ENCODE measurements at regions not wholly inside any gene's neighbourhood (a gene's known extent, or its start where the extent isn't known, plus 50 kb on each side); places are given as distances from the start of the nearest gene placed in this dataset.

DNA sequence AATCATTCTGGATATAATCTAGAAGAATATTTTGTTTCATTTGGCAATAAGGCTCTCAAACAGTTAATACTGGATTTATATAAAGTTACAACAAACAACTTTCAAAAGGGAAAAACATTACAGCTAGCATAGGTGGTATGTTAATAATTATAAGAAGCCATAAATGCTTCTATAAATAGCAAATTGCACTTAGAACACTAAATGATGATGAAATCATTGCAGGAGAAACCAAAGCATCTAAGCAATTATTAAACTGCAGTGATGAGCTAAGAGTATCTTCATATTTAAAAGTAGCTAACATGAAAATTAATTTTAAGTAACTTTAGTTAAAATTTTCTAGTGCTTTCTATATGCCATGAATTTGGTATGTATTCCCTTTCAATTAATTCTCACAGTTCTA is 189.5 kb downstream of the CENPC start:
- POLR2A ChIA-PET, result no interaction called here

DNA sequence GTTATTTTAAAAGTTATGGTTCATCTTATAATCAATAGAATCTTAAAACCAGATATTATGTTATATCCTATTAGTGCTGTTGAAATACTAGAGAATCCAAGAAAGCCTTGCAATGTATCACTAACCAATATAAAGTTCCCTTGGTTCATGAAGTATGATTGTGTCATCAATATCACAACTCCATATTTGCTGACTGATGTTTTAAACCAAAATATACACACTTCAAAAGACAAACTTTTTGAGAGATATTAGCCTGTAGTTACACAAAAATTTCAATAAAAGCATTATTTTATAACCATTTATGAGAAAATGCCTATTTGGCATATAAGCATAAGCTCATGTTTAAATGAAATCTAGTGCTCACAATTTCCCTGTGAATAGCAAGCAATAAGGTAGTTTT is 198.6 kb downstream of the CENPC start:
- no peak overlapping the region for H3K27ac Mint-ChIP-seq
- H3K4me3 Mint-ChIP-seq, result no peak overlapping the region
- peaks cover 0 to 3% (median 0%) of the 10 kb centered on the region in 5 donors for H3K9me3 Mint-ChIP-seq
- Histone ChIP-seq H3K27ac (ENCODE audit: low read depth, low read length) (no peak overlapping the region), H3K27me3 (ENCODE audit: insufficient read depth, low read length, poor library complexity, severe bottlenecking) (no peaks in the 10 kb centered on the region), H3K36me3 (ENCODE audit: insufficient read depth, low read length) (no peaks in the 10 kb centered on the region), H3K9me3 (ENCODE audit: low read length) (no peaks in the 10 kb centered on the region), H3K4me1 (ENCODE audit: insufficient read depth, low read length) (no peaks in the 10 kb centered on the region), H3K4me3 (ENCODE audit: low read length) (no peak overlapping the region)
- H3K27me3 Mint-ChIP-seq, result peaks cover 0 to 1% of the 10 kb centered on the region in 2 donors
- H3K4me1 Mint-ChIP-seq, result no peaks in the 10 kb centered on the region
- DNase-seq, result no peak
- ChIA-PET POLR2A (no interaction called here), CTCF (no interaction called here)
- no peaks in the 10 kb centered on the region for H3K36me3 Mint-ChIP-seq

More for the DNA sequence above, 189.5 kb downstream of the CENPC start:
- no peaks in the 10 kb centered on the region for H3K36me3 ChIP-seq (ENCODE audit: insufficient read depth, low read length)
- H3K27ac ChIP-seq (ENCODE audit: low read depth, low read length), result no peak overlapping the region
- H3K9me3 ChIP-seq (ENCODE audit: low read length), result no peaks in the 10 kb centered on the region
- no peak overlapping the region for H3K4me3 ChIP-seq (ENCODE audit: low read length)
- Mint-ChIP-seq H3K27ac (no peak overlapping the region), H3K36me3 (no peaks in the 10 kb centered on the region), H3K4me1 (no peaks in the 10 kb centered on the region), H3K9me3 (peaks cover 2 to 9% (median 4%) of the 10 kb centered on the region in 5 donors), H3K27me3 (no peaks in the 10 kb centered on the region), H3K4me3 (no peak overlapping the region)
- no peaks in the 10 kb centered on the region for H3K4me1 ChIP-seq (ENCODE audit: insufficient read depth, low read length)
- no peak for DNase-seq
- H3K27me3 ChIP-seq (ENCODE audit: insufficient read depth, low read length, poor library complexity, severe bottlenecking), result no peaks in the 10 kb centered on the region
- CTCF ChIA-PET, result no interaction called here

DNA sequence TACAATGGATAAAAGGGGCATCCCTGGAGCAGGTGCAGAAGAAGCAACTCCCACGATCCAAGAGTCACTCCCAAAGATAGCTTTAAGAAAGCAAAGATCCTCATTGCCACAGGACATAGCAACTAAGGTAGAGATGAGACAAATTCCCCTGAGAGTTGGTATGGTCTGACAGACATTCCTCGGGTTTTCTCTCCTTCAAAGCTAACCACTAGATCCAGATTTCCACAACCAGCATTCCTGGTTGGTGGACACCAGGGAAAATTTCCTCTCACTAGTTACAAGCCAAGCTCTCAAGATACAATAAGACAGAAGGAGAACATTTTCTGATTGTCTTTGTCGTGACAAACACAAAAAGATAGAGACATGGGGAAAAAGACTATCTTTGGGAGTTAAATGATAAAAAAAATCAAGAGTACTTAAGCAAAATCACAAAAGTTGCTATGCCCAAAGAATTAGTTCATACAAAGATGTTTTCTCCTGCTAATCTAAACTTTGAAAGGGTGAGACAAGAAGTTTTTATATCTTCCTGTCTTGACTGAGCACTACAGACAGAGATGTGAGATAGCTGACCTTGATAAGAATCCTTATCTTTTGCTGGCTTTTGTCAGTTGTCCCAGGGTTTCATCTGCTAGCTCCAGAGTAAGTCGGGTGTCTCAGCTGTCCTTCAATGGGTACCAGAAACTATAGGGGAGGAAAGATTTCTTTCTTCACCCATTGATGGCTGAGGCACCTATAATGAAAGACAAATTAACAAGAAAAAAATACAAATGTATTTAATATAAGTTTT is 200.5 kb downstream of the CENPC start:
- POLR2A ChIA-PET, result no interaction called here
- H3K27ac ChIP-seq (ENCODE audit: low read depth, low read length), result no peak overlapping the region
- H3K27me3 ChIP-seq (ENCODE audit: insufficient read depth, low read length, poor library complexity, severe bottlenecking), result no peaks in the 10 kb centered on the region
- no peak overlapping the region for H3K27ac Mint-ChIP-seq
- H3K9me3 Mint-ChIP-seq, result no peaks in the 10 kb centered on the region
- H3K4me3 ChIP-seq (ENCODE audit: low read length), result no peak overlapping the region
- no peaks in the 10 kb centered on the region for H3K36me3 Mint-ChIP-seq
- H3K27me3 Mint-ChIP-seq, result peaks cover 0 to 1% of the 10 kb centered on the region in 2 donors
- DNase-seq, result no peak
- no peak overlapping the region for H3K4me3 Mint-ChIP-seq
- CTCF ChIA-PET, result interaction anchor here (1.0 kb wide), 1 partner anchor 13 kb away, joined by 3 read pairs; no protein-coding TSS in a partner anchor
- no peaks in the 10 kb centered on the region for H3K36me3 ChIP-seq (ENCODE audit: insufficient read depth, low read length)
- no peaks in the 10 kb centered on the region for H3K4me1 ChIP-seq (ENCODE audit: insufficient read depth, low read length)
- no peaks in the 10 kb centered on the region for H3K9me3 ChIP-seq (ENCODE audit: low read length)
- H3K4me1 Mint-ChIP-seq, result no peaks in the 10 kb centered on the region

DNA sequence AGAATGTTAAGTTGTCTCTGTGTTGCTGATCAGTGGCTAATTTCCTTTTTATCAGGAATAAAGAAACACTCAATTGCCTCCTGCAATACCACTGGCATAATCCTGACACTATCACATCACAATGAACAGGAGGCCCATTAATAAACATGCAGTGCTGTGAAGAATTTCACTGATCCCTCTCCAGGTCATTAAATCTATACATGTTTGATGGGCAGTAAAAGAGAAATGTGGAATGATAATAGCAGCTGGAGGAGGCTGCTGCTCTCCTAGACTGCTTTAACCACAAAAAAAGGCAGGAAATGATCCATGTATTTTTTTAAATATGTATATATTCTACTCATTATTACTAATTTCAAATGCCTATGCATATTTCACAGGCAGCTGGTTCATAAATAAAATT is 202.1 kb downstream of the CENPC start:
- H3K36me3 Mint-ChIP-seq, result no peaks in the 10 kb centered on the region
- Histone ChIP-seq H3K27ac (ENCODE audit: low read depth, low read length) (no peak overlapping the region), H3K9me3 (ENCODE audit: low read length) (no peaks in the 10 kb centered on the region), H3K4me1 (ENCODE audit: insufficient read depth, low read length) (no peaks in the 10 kb centered on the region), H3K27me3 (ENCODE audit: insufficient read depth, low read length, poor library complexity, severe bottlenecking) (no peaks in the 10 kb centered on the region), H3K4me3 (ENCODE audit: low read length) (no peak overlapping the region), H3K36me3 (ENCODE audit: insufficient read depth, low read length) (no peaks in the 10 kb centered on the region)
- H3K27ac Mint-ChIP-seq, result no peak overlapping the region
- peaks cover 0 to 4% of the 10 kb centered on the region in 2 donors for H3K27me3 Mint-ChIP-seq
- ChIA-PET CTCF (no interaction called here), POLR2A (no interaction called here)
- no peaks in the 10 kb centered on the region for H3K9me3 Mint-ChIP-seq
- no peaks in the 10 kb centered on the region for H3K4me1 Mint-ChIP-seq
- DNase-seq, result no peak
- H3K4me3 Mint-ChIP-seq, result no peak overlapping the region

DNA sequence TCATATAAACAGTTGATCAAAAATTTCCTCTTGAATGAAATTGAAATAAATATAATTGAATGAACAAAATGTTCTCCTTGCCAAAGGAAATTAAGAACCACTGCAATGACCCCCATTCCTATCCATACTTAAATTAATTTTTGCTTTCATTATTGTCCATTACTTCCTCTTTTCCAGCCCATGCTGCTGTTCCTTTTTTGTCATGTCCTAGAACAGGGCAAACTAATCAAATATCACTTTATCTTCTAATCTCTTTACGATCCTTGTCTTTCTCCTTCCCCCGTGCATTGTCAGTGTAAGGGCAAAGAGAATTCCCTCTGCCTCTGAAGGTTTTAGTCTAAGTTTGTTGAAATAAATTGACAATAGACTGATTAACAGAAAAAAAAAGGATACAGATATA is 203.0 kb downstream of the CENPC start:
- DNase-seq, result no peak
- Mint-ChIP-seq H3K27ac (no peak overlapping the region), H3K27me3 (peaks cover 0 to 4% of the 10 kb centered on the region in 2 donors), H3K36me3 (no peaks in the 10 kb centered on the region), H3K4me1 (no peaks in the 10 kb centered on the region), H3K9me3 (no peaks in the 10 kb centered on the region), H3K4me3 (no peak overlapping the region)
- H3K4me3 ChIP-seq (ENCODE audit: low read length), result no peak overlapping the region
- POLR2A ChIA-PET, result no interaction called here
- no peaks in the 10 kb centered on the region for H3K27me3 ChIP-seq (ENCODE audit: insufficient read depth, low read length, poor library complexity, severe bottlenecking)
- H3K36me3 ChIP-seq (ENCODE audit: insufficient read depth, low read length), result no peaks in the 10 kb centered on the region
- H3K27ac ChIP-seq (ENCODE audit: low read depth, low read length), result no peak overlapping the region
- CTCF ChIA-PET, result no interaction called here
- no peaks in the 10 kb centered on the region for H3K9me3 ChIP-seq (ENCODE audit: low read length)
- no peaks in the 10 kb centered on the region for H3K4me1 ChIP-seq (ENCODE audit: insufficient read depth, low read length)

DNA sequence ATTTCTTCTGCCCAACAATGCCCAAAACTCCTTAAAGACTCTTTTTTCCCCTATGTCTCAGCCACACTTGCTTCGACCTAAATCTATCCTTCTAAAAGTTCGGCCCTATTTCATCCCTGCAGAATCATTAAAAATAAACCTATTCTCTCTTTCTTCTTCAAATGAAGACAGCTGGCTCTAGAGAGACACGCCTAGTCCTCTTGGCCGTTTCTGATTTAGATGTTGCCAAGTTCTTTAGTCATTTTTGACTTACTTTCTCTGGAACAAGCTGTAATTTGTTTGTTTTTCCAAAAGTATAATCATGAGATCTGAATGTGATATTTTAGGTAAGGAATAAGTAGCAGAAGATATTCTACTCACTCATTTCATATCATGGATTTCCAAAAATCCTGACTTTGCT is 211.6 kb downstream of the CENPC start:
- peaks cover 0 to 22% of the 10 kb centered on the region in 2 donors for H3K27me3 Mint-ChIP-seq
- ChIA-PET CTCF (no interaction called here), POLR2A (no interaction called here)
- H3K9me3 Mint-ChIP-seq, result peaks cover 0 to 5% (median 0%) of the 10 kb centered on the region in 5 donors
- H3K4me1 ChIP-seq (ENCODE audit: insufficient read depth, low read length), result no peaks in the 10 kb centered on the region
- no peak overlapping the region for H3K27ac Mint-ChIP-seq
- no peak overlapping the region for H3K4me3 Mint-ChIP-seq
- no peaks in the 10 kb centered on the region for H3K4me1 Mint-ChIP-seq
- H3K9me3 ChIP-seq (ENCODE audit: low read length), result no peaks in the 10 kb centered on the region
- DNase-seq, result no peak
- H3K27ac ChIP-seq (ENCODE audit: low read depth, low read length), result no peak overlapping the region
- H3K36me3 ChIP-seq (ENCODE audit: insufficient read depth, low read length), result no peaks in the 10 kb centered on the region
- no peak overlapping the region for H3K4me3 ChIP-seq (ENCODE audit: low read length)
- H3K36me3 Mint-ChIP-seq, result no peaks in the 10 kb centered on the region
- H3K27me3 ChIP-seq (ENCODE audit: insufficient read depth, low read length, poor library complexity, severe bottlenecking), result no peaks in the 10 kb centered on the region

DNA sequence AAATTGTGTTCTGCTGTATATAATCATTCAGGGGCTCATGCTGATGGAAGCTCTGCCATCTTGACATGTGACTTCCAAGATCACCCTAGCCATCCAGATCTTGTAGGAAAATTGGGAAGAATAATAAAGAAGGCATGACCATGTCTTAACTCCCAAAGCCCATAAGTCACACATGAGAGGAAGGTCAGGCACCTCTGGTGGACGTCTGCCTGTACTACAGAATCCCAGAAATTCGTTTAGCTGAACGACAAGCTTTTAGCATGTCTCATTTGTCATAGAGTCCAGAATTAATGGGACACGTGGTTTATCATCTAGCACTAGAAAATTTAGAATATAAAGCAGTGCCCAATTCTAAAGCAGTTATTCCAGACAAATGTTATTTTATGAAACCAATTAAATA is 212.7 kb downstream of the CENPC start:
- no peaks in the 10 kb centered on the region for H3K4me1 Mint-ChIP-seq

DNA sequence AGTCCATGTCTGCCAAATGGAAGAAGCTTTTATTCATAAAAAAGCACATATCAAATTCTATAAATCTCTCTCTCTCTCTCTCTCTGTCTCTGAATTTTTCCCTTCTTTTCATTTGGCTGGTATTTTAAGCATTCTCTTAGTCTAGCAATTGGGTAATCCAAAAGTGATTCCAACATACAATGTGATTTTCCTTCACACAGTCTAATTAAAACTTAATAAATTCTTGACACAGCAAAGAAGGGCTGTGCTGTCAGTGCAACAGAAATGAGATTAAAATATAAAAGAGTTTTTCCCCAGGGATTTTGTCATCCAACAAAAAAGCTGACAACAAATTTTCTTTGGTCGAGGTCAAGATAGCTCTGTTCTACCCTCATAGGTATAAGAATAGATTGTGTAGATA is 216.9 kb downstream of the CENPC start:
- POLR2A ChIA-PET, result no interaction called here
- DNase-seq, result no peak
- Mint-ChIP-seq H3K27me3 (peaks cover 3 to 35% of the 10 kb centered on the region in 2 donors), H3K36me3 (no peaks in the 10 kb centered on the region), H3K4me3 (no peak overlapping the region), H3K27ac (no peak overlapping the region), H3K9me3 (peaks cover 0 to 5% (median 0%) of the 10 kb centered on the region in 5 donors), H3K4me1 (peaks cover 0 to 8% (median 1%) of the 10 kb centered on the region in 3 donors)
- Histone ChIP-seq H3K4me3 (ENCODE audit: low read length) (no peak overlapping the region), H3K36me3 (ENCODE audit: insufficient read depth, low read length) (no peaks in the 10 kb centered on the region), H3K9me3 (ENCODE audit: low read length) (no peaks in the 10 kb centered on the region), H3K27me3 (ENCODE audit: insufficient read depth, low read length, poor library complexity, severe bottlenecking) (no peaks in the 10 kb centered on the region), H3K27ac (ENCODE audit: low read depth, low read length) (no peak overlapping the region), H3K4me1 (ENCODE audit: insufficient read depth, low read length) (no peaks in the 10 kb centered on the region)
- CTCF ChIA-PET, result interaction anchor here (1.6 kb wide), 1 partner anchor 10 kb away, joined by 3 read pairs; no protein-coding TSS in a partner anchor

More for the DNA sequence above, 212.7 kb downstream of the CENPC start:
- ChIA-PET POLR2A (no interaction called here), CTCF (interaction anchor here (1.2 kb wide), 1 partner anchor 12 kb away, joined by 3 read pairs; no protein-coding TSS in a partner anchor)
- Histone ChIP-seq H3K4me3 (ENCODE audit: low read length) (no peak overlapping the region), H3K4me1 (ENCODE audit: insufficient read depth, low read length) (no peaks in the 10 kb centered on the region), H3K9me3 (ENCODE audit: low read length) (no peaks in the 10 kb centered on the region), H3K27ac (ENCODE audit: low read depth, low read length) (no peak overlapping the region), H3K27me3 (ENCODE audit: insufficient read depth, low read length, poor library complexity, severe bottlenecking) (no peaks in the 10 kb centered on the region), H3K36me3 (ENCODE audit: insufficient read depth, low read length) (no peaks in the 10 kb centered on the region)
- Mint-ChIP-seq H3K9me3 (peaks cover 0 to 5% (median 0%) of the 10 kb centered on the region in 5 donors), H3K27ac (no peak overlapping the region), H3K27me3 (peaks cover 0 to 31% of the 10 kb centered on the region in 2 donors), H3K4me3 (no peak overlapping the region), H3K36me3 (no peaks in the 10 kb centered on the region)
- DNase-seq, result no peak

Data from CD8-positive, alpha-beta memory T cell (primary cell).